T-helper 1 cell treated with Interleukin-12 subunit alpha and Interleukin-12 subunit beta and Interleukin-4 antibody, amounts not matched to agents 30 μg/mL and 1 μg/mL, for 36 hours (primary cell): ENCODE measurements at regions not wholly inside any gene's neighbourhood (a gene's known extent, or its start where the extent isn't known, plus 50 kb on each side); places are given as distances from the start of the nearest gene placed in this dataset.
"Not testable (repeated sequence)": the region's sequence is repeated elsewhere in the genome, so short reads cannot be mapped to it uniquely, and the experiment has no call there.

ENCODE experiments used
- H3K27ac Mint-ChIP-seq: one replicate; pipeline ENCODE4 v1.8.0; 2021; ENCODE audit warnings: mild to moderate bottlenecking, mixed read lengths
- H3K27me3 Mint-ChIP-seq: one replicate; pipeline ENCODE4 v1.8.0; 2021; ENCODE audit warnings: low read depth, mixed read lengths
- H3K36me3 Mint-ChIP-seq: one replicate; pipeline ENCODE4 v1.8.0; 2021; ENCODE audit warnings: low read depth, mixed read lengths
- H3K4me1 Mint-ChIP-seq: one replicate; pipeline ENCODE4 v1.8.0; 2021; ENCODE audit warnings: low read depth, mixed read lengths
- H3K4me3 Mint-ChIP-seq: one replicate; pipeline ENCODE4 v1.8.0; 2021; ENCODE audit warnings: mild to moderate bottlenecking, moderate library complexity, mixed read lengths
- H3K9me3 Mint-ChIP-seq: one replicate; pipeline ENCODE4 v1.8.0; 2021; ENCODE audit warnings: mixed read lengths

DNA sequence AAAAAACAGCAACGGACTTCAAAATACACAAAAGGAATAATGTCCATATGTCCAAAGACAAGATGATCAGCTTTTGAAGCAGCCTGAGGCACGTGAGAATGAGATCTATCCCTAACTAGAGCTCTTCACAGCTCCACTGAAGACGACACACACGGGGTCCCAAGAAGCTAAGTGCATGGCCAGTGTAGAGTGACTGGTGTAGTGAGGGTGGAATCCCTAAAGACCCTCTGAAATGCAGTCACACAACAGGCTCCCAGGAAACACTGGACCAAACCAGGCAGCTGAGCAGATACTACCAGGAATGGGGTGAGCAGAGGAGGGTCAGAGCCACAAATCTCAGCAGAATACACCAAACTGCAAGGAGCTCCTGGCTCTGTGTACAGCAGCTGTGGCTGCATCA is 932.4 kb upstream of the ZNF722 start:
- H3K27ac Mint-ChIP-seq, H3K4me3 Mint-ChIP-seq, H3K4me1 Mint-ChIP-seq, H3K36me3 Mint-ChIP-seq, H3K27me3 Mint-ChIP-seq: not testable (repeated sequence)
- peaks cover 41% of the 10 kb centered on the region for H3K9me3 Mint-ChIP-seq

DNA sequence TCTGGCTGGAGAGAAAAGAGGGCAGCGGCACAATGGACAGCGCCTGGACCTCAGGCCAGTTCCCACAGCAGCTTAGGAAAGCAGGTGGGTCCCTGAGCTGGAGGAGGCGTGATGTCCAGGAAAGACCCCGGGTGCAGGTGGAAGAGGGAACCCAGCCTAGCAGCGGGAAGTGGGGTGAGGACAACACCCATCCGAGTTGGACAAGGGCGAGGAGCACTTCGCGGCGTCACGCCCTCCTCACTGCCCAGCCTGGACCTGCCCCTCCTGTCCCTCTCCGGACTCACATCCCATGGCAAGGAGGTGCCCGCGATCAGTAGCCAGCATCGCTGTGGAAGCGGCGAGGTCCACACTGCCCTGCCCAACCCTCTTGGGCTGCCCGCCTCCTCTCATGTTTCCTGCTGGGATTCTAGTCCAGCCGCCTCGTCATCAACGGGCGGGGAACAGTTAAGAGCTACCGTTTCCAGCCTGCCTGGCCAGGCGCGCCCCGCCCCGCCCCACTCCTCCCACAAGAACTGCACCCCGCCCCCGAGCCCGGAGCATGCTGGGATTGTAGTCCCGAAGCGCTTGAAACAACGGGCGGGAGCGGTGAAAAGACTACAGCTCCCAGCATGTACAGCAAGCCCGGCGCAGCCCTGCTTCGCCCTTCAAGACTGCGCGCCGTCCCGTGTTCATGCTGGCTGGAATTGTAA is 930.6 kb upstream of the ZNF722 start:
- no peak overlapping the region for H3K4me3 Mint-ChIP-seq
- H3K9me3 Mint-ChIP-seq = peaks cover 46% of the 10 kb centered on the region
- H3K36me3 Mint-ChIP-seq = no peaks in the 10 kb centered on the region
- H3K4me1 Mint-ChIP-seq = no peaks in the 10 kb centered on the region
- no peaks in the 10 kb centered on the region for H3K27me3 Mint-ChIP-seq
- H3K27ac Mint-ChIP-seq = no peak overlapping the region

- Mint-ChIP-seq H3K4me3 (no peak overlapping the region), H3K27me3 (no peaks in the 10 kb centered on the region), H3K36me3 (peaks cover 2% of the 10 kb centered on the region), H3K4me1 (no peaks in the 10 kb centered on the region), H3K9me3 (peaks cover 62% of the 10 kb centered on the region), H3K27ac (no peak overlapping the region)
Observed at GRCh38 chr7:63070696-63071095, 928.0 kb upstream of the ZNF722 start.

- H3K27ac Mint-ChIP-seq = no peak overlapping the region
- H3K4me1 Mint-ChIP-seq = no peaks in the 10 kb centered on the region
- no peak overlapping the region for H3K4me3 Mint-ChIP-seq
- H3K9me3 Mint-ChIP-seq = peaks cover 58% of the 10 kb centered on the region
- H3K27me3 Mint-ChIP-seq = no peaks in the 10 kb centered on the region
- peaks cover 2% of the 10 kb centered on the region for H3K36me3 Mint-ChIP-seq
Observed at GRCh38 chr7:63071396-63071795, 927.3 kb upstream of the ZNF722 start.

GRCh38 chr7:63071920-63072319 is 926.7 kb upstream of the ZNF722 start:
- H3K36me3 Mint-ChIP-seq = peaks cover 2% of the 10 kb centered on the region
- H3K4me3 Mint-ChIP-seq = no peak overlapping the region
- H3K27me3 Mint-ChIP-seq = no peaks in the 10 kb centered on the region
- peaks cover 54% of the 10 kb centered on the region for H3K9me3 Mint-ChIP-seq
- H3K27ac Mint-ChIP-seq = no peak overlapping the region
- H3K4me1 Mint-ChIP-seq = no peaks in the 10 kb centered on the region

GRCh38 chr7:63072806-63073205 is 925.8 kb upstream of the ZNF722 start:
- Mint-ChIP-seq H3K4me3 (no peak overlapping the region), H3K27ac (no peak overlapping the region), H3K9me3 (peaks cover 49% of the 10 kb centered on the region), H3K4me1 (no peaks in the 10 kb centered on the region), H3K36me3 (peaks cover 2% of the 10 kb centered on the region), H3K27me3 (no peaks in the 10 kb centered on the region)

- Mint-ChIP-seq H3K27me3 (no peaks in the 10 kb centered on the region), H3K4me1 (no peaks in the 10 kb centered on the region), H3K9me3 (peaks cover 50% of the 10 kb centered on the region), H3K36me3 (peaks cover 2% of the 10 kb centered on the region), H3K27ac (no peak overlapping the region), H3K4me3 (no peak overlapping the region)
Observed at GRCh38 chr7:63073286-63073685, 925.4 kb upstream of the ZNF722 start.

DNA sequence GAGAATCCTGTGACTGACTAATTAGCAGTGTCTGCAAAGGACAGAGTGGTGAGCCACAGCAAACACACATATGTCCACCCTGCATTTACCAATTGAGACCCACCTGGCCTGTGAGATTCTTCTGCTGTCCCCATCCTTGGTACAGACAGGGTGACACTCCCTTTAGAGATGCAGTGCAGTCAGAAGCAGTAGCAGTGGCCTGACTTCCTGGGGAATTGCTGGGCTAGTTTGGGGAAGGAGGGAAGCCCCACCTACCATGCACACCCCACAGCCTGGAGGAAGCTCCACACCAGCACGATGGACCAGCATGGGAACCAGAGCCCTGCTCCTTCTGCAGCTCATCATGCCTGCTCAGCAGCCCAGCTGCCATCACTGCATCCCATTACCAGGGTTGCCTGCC is 924.9 kb upstream of the ZNF722 start:
- Mint-ChIP-seq H3K27me3 (no peaks in the 10 kb centered on the region), H3K4me3 (no peak overlapping the region), H3K4me1 (no peaks in the 10 kb centered on the region), H3K36me3 (peaks cover 2% of the 10 kb centered on the region), H3K9me3 (peaks cover 50% of the 10 kb centered on the region), H3K27ac (no peak overlapping the region)

DNA sequence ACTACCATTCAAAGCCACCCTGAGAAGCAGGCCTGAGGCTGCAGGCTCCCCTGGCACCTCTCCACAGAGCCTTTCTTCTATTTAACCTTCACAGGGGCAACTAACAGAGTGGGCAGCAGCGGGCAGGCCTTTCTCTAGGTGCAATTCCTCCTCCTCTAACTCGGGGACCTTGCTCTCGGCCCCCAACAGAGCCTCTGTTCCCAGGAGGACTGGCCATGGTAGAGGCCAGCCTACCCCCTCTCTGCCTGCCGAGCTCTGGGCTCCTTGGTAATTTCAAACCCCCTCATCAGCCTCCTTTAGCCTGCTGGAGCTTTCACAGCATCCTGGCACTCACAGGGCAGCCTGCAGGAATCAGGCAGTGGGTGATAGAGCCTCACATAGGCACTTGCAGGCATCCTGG is 920.8 kb upstream of the ZNF722 start:
- Mint-ChIP-seq H3K4me3 (no peak overlapping the region), H3K4me1 (no peaks in the 10 kb centered on the region), H3K36me3 (peaks cover 2% of the 10 kb centered on the region), H3K27ac (no peak overlapping the region), H3K27me3 (no peaks in the 10 kb centered on the region), H3K9me3 (peaks cover 56% of the 10 kb centered on the region)

DNA sequence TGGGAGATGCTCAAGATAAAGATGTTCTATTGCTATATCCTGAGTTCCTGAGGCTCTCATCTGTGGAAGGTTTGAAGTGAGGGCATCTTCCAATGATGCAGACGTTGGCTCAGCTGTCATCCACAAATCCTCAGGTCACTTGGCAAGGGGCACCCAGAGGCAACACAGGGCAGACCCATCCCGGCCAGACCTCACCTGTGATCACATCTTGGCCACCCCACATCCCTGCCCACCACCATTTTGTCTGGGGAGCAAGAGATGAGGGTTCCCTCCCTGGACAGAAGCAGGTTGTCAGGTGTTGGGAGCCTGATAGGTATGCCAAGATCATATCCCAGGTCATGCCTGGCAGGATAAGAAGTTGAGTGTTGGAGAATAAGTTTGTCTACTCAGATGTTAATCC is 918.2 kb upstream of the ZNF722 start:
- Mint-ChIP-seq H3K36me3 (no peaks in the 10 kb centered on the region), H3K4me1 (no peaks in the 10 kb centered on the region), H3K27me3 (no peaks in the 10 kb centered on the region), H3K27ac (no peak overlapping the region), H3K4me3 (no peak overlapping the region), H3K9me3 (peaks cover 47% of the 10 kb centered on the region)

DNA sequence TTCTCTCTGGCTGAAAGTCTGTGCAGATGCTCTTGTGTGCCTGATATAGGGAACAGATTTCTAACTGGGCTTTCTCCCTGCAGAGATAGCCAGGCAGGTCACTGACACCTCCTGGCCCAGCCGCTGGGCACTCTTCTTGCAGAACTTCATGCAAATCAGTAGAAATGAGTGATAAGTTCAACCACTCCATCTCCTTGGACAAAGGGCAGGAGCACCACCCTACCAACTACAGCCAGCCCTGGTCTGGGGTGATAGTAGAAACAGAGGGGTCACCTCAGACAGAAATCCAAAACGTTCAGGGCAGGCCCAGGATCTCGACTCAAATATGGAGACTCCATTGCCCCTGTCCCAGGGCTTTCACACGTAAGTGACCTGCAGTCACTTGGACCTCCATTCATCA is 917.8 kb upstream of the ZNF722 start:
- Mint-ChIP-seq H3K4me1 (no peaks in the 10 kb centered on the region), H3K9me3 (peaks cover 45% of the 10 kb centered on the region), H3K27ac (no peak overlapping the region), H3K27me3 (no peaks in the 10 kb centered on the region), H3K36me3 (no peaks in the 10 kb centered on the region), H3K4me3 (no peak overlapping the region)

- H3K36me3 Mint-ChIP-seq = no peaks in the 10 kb centered on the region
Observed at GRCh38 chr7:63087575-63088190, 911.0 kb upstream of the ZNF722 start.

DNA sequence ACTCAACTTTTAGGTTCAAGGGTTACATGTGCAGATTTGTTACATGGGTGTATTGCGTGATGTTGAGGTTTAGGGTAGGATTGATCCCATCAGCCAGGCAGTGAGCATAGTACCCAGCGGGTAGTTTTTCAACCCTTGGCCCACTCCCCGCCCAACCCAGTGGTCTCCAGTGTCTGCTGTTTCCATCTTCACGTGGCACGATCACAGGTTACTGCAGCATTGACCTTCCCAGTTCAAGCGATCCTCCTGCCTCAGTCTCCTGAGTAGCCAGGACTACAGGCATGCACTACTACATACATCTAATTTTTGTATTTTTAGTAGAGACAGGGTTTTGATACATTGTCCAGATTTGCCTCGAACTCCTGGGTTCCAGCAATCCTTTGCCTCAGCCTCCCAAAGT is 905.7 kb upstream of the ZNF722 start:
- H3K9me3 Mint-ChIP-seq = peaks cover 67% of the 10 kb centered on the region
- H3K4me1 Mint-ChIP-seq = no peaks in the 10 kb centered on the region
- H3K36me3 Mint-ChIP-seq = no peaks in the 10 kb centered on the region
- H3K4me3 Mint-ChIP-seq = no peak overlapping the region
- H3K27ac Mint-ChIP-seq = no peak overlapping the region
- no peaks in the 10 kb centered on the region for H3K27me3 Mint-ChIP-seq

More at GRCh38 chr7:63087575-63088190, 911.0 kb upstream of the ZNF722 start:
- peaks cover 77% of the 10 kb centered on the region for H3K9me3 Mint-ChIP-seq
- no peak overlapping the region for H3K27ac Mint-ChIP-seq
- no peak overlapping the region for H3K4me3 Mint-ChIP-seq
- no peaks in the 10 kb centered on the region for H3K27me3 Mint-ChIP-seq
- no peaks in the 10 kb centered on the region for H3K4me1 Mint-ChIP-seq

DNA sequence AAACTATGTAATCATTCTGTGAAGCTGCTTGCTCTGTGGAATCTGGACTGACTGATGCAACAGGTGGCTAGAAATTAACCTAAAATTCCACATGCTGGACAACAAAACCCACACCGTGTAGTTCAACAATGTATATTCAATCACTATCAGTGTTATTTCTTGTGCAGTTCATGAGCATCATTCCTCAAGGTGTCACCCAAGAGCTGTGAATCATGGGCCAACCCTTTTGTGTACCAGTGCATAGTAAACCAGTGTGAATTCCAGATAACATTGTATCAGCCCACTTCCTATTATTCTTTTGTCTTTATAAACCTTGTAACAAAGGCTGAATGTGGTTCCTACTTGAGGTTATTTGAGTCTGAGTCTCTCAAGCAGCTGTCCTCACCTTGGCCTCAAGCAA is 905.2 kb upstream of the ZNF722 start:
- Mint-ChIP-seq H3K36me3 (no peaks in the 10 kb centered on the region), H3K27ac (no peak overlapping the region), H3K4me1 (no peaks in the 10 kb centered on the region), H3K9me3 (peaks cover 61% of the 10 kb centered on the region), H3K27me3 (no peaks in the 10 kb centered on the region), H3K4me3 (no peak overlapping the region)

DNA sequence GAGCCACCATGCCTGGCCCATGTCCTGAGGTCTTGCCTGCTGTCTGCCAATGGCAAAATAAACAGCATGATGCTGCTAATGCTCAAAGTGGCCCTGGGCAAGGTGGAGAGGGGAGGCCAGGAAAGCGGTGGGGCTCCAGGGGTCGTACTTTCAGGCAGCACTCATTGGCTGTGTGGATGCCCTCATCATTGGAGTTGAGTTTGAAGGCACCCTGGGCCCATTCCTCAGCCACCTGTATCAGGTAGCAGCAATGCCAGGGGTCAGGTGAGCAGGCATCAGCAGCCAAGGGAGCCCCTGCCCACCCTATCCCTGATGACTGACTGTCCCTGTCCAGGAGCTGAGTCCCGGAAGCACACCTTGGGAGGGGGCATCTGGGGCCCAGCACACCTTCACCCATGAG is 902.5 kb upstream of the ZNF722 start:
- H3K36me3 Mint-ChIP-seq = no peaks in the 10 kb centered on the region
- H3K27me3 Mint-ChIP-seq = no peaks in the 10 kb centered on the region
- H3K27ac Mint-ChIP-seq = no peak overlapping the region
- no peak overlapping the region for H3K4me3 Mint-ChIP-seq
- H3K9me3 Mint-ChIP-seq = peaks cover 51% of the 10 kb centered on the region
- no peaks in the 10 kb centered on the region for H3K4me1 Mint-ChIP-seq
